GM19468 (cell line): ENCODE measurements at regions not wholly inside any gene's neighbourhood (a gene's known extent, or its start where the extent isn't known, plus 50 kb on each side); places are given as distances from the start of the nearest gene placed in this dataset.

Source experiments
- ATAC-seq: cut with Tn5 transposase; IDR thresholded peaks from one replicate; pipeline ENCODE4 v1.9.1; 2021; ENCODE audit warnings: mild to moderate bottlenecking, moderate library complexity, moderate number of reproducible peaks; ENCODE audit not compliant: unreplicated experiment; ENCODE audit errors: extremely low read depth

DNA sequence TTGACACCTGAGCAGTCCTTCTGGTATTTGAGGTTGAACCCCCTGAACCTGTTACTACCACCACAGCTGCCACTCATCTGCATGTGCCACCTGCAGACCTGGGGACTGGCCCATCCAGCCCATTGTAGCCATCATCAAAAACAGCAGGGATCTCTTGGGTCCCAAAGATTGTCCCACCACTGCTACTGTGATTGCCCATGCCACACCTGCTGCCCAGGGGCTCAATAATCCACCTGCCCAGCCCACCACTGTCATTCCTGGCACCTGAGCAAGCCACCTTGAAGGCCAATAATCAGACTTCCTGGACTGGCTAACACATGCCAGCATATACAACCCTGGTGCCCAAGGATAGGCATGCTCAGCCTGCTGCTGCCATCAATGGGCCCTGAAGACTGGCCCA is 327.6 kb downstream of the CYRIA start:
- no peak for ATAC-seq

DNA sequence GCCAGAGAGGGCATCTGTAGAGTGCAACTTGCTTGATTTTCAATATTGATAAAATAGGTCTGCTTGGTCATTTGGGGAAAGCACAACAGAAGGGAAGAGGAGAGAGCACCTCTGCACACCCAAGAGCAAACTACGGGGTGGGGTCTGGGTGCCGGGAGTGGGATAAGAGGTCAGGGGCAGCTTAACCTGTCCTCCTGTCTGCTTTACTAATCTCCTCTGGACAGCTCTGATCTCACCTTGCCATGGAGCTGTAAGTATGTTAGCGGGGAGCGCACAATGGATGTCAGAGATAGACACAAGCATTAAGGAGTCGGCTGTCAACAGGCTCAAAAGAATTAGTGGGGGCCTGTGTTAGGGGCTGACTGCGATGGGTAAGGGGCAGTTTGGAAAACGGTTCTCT is 328.7 kb downstream of the CYRIA start:
- ATAC-seq = no peak

DNA sequence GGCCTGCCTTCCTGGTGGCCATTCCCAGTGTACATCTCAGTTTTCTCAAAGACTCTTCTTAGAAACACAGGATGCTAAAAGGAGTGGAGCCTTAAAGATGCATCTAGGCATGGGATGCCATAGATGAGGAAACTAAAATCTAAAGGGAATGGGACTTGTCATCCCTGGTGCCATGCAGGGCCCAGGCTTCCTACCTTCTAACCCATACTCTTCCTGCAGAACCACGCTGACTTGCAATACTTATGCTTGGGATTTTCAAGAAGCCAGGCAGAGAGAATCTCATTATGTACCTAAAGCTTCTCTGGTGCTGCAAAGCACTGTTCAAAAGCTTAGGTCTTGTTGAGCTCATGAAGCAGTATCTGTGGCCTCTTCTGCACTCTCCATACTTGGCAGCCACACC is 329.1 kb downstream of the CYRIA start:
- ATAC-seq = no peak

DNA sequence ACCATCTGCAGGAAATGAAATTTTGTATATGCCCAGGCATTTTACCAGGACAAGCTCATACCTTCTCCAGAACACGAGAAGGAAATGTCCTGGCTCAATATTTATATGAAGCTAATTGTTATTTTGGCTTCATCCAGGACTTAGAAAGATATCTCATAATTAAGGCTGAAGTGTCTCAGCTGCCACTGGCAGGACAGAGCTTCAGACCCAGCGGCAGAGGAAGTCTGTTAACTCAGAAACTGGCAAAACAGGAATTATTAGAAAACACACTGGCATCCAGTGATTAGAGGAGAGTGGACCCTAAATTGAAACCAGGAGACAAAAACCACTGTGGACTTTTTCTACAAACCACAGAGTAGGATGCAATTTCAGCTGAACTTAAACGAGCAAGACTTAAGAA is 329.7 kb downstream of the CYRIA start:
- no peak for ATAC-seq

DNA sequence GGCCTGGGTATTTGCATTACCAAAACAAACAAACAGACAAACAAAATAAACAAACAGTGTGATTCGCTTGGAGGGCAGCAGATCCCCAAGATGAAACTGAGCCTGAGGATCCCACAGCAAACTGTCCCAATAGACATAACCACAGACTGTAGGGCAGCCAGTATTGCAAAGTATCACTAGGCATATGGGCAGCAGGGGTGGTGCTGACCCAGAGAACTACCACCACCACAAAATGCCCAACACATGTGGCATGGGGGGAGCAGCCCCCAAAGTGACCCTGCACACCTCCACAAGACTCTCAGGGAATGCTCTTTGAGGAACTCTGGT is 330.1 kb downstream of the CYRIA start:
- no peak for ATAC-seq

DNA sequence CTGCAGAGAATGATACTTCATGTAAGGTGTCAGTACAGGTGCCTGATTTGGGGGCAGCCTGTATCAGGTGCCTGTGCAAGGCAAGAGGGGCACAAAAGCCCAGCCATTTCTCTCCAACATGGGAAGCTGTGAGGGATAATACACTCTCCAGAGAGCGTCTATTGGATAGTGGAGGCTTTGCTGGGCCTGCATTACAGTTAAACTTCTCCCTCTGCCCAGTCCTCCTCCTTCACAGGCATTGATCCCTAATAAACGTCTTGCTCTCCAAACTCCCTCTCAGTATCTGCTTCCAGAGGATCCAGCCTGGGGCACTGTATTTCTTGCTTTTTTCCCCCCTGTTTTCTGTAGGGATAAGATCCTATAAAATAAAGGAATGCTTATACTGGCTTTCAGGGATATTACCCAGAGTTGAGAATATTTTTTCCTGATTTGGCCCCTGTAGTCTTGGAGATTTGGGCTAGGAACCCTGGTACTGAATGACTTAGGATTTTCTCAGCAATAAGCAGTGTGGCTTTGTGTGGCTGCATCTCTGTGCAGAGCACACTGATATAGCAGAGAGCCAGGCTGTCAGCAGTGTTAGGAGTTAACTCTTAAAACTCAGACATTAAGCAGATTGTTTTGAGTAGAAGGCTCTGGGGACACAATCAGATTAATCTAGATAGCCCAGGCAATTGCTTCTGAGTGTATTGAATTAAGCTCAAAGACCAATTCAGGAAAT is 330.6 kb downstream of the CYRIA start:
- ATAC-seq = no peak

DNA sequence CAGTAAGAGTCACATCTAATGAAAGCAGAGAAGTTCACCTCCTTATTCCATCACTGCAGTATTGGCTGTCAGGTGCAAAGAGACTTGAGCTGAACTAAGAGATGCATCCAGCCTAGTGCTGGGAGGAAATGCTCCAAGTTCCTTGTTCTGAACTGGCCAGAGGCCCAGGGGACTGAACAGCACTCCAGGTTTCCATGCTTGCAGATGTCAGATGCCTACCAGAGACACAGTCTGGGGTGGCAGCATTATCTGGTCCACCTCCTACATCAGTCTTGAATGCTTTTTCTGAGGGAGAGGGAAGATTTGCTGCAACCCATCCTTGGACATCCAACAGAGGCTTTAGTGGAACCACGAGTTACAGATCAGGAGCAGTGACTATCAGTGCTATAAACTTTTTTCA is 331.3 kb downstream of the CYRIA start:
- no peak for ATAC-seq

DNA sequence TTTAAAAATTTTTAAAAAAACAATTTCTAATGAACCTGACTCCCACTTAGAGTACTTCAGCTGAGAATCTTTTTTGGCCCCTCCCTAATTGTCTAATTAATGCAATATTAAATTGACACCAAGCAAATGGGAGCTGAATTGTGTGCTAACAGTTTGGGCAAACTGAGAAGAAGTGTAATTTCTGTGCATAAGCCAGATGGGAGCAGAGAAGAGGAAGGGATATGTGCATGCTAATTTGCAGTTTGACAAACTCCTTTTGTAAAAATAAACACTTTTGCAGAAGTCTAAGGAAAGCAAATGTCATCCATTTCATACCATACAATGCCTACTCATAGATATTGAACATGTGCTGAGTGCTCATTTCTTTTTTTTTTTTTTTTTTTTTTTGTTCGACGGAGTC is 332.0 kb downstream of the CYRIA start:
- no peak for ATAC-seq

DNA sequence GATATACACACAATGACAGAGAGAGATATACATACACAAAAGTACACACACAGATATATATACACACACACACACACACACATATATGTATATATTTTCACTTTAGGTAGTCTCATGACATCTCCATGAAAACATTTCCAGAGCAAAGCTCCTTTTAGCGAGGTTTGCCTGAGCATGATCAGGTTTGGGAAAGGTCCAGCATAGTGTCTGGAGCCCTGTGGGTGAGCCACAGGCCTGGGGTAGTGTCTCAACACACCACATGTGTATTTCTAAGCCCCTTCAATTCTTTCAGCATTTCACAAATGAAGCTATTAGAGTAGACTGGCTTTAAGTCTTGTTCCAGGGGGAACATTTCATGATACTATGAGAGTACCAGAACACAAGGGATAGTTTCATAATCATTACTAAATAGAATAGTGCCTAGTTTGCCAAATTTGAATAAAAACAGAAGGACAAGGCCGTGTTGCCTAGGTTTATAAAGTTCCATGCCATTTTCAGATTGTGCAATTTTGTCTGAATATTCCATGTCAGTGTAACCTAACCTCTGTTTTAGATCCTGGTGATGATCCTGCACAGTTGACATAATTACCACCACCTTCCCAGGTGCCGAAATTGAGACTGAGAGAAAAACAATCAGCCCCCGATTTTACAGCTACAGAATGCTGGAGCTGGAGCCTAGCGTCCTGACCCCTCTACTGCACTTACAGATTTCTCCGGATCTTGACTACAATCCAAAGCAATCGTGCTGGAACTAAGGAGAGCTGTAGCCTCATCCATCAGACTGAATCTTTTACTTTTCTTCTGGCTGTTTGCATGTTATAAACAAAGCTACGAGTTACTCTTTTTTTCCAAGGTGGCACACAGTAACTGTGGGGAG is 332.7 kb downstream of the CYRIA start:
- ATAC-seq = no peak

DNA sequence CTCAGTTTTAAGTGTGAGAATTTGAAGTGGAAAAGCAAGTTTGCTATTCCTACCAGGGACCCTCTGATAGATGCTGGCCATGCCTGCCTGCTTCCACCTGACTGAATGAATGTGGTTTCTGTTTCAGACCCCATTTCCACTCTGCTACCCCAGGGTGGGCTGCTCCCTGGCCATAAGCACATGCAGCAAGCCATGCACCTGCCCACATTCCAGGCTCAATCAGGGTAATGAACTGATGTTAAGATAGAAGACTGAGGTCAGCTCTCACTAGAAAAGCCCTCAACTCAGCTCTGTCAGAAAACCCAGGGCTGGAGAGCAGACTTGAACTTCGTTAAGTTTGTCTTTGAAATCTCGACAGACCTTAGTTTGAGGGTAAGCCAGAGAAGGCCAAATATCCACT is 333.9 kb downstream of the CYRIA start:
- no peak for ATAC-seq

DNA sequence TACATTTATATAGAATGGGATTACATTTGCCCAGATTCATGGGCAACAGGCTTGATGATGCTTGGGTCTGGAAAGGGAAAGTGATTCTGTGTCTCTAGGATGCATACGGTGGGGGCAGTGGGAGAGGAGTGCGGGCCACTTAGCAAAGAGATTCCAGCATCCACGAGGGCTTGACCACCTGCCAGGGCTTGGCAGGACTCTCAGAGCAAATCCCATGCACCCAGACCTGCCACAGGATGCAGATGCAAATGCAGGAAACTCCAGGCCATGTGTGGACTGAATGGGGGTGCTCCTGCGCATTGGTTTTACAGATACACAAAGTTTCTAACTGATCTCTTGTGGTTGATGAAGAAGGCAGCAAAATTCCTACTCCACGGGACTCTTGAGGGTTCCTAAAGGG is 334.7 kb downstream of the CYRIA start:
- no peak for ATAC-seq

DNA sequence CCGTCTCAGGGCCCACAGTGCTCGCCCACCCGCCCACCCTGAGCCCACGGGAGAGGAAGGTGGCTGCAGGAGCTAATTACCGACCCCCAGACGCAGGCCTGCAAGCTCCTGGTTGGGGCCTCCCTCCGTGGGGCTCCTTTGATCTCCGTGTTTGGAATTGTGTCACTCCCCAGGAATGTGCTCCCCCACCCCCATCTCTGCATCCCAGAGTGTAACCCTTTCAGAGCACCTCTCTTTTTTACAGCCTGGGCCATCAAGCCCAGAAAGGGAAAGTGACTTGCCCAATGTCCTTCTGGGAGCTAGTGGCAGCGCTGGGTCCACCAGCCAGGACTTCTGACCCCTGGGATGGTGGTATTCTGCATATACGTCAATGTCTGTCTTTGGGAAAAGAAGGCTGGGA is 335.1 kb downstream of the CYRIA start:
- ATAC-seq = no peak

DNA sequence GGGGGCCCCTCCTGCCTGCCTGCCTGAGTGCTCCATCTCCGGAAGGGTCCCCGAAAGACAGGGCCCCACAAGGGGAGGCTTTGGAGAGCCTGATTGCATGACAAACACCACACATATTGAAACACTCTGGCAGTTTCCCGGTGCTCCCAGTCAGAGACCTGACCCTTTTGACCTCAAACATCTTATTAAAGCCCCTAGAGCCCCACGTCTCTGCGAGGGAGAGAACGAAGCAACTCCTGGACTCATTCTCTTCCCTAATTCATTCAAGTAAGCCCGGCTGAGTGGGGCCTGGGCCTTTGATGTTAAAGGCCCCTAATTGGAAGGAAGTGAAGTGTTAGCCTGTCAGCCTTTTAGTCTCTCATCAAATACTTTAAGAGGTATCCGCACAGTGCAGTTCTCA is 335.6 kb downstream of the CYRIA start:
- no peak for ATAC-seq

DNA sequence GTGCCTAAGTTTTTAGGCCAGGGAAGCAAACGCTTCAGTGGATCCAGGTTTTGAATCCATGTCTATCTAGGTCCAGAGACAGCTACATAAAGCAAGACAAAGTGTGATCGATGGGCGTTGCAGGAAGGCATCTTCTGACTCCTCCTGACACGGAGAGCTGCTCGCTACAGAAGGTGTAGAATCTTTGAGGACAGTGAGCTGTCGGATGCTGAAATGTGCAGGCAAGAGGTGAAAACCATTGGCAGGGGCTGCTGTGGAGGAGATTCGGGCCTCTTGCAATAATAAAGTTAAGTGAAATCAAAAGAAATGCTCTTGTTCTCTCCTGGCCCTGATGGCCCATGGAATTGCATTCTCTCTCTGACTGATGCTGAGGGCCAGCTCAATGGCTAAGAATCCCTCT is 336.2 kb downstream of the CYRIA start:
- ATAC-seq = no peak

DNA sequence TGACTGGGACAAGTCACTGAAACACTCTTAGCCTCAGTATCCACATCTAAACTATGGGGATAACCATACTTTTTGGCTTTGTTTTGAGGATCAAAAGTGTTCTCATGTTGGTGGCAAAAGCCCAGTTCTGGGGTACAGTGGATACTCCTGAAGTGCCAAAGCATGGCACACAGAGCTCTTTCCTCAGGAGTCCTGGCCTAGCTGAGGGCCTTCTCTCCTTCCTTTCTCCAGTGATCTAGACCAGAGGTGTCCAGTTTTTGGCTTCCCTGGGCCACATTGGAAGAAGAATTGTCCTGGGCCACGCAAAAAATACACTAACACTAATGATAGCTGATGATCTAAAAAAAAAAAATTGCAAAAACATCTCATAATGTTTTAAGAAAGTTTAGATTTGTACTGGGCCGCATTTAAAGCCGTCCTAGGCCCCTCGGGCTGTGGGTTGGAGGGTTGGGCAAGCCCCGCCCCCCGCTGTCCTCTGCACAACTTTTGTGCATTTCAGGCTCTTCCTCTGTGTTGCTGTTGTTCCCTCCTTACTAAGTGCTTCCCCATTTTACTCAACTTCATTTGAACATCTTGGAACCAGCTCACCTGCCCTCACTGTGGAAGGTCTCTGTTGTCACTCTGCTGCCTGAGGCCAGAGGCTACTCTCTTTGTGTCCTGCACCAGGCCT is 337.0 kb downstream of the CYRIA start:
- no peak for ATAC-seq

DNA sequence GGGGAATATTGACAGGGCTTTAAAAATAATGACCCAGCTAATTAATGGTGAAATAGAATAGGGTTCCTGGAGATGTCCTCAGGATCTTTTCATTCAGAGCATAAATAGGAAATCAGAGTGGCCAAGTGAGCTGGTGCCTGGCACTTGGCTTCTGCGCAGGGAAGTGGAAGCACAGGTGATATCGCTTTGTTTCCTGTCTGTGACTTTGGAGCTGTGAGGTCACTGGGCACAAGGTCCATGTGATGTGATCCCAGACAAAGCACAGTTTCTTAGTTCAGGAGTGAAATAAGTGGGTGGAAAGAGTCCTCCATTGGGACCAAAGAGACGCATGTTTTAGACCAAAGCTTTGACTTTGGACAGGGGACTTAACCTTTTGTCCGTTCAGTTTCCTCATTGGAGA is 338.3 kb downstream of the CYRIA start:
- no peak for ATAC-seq

DNA sequence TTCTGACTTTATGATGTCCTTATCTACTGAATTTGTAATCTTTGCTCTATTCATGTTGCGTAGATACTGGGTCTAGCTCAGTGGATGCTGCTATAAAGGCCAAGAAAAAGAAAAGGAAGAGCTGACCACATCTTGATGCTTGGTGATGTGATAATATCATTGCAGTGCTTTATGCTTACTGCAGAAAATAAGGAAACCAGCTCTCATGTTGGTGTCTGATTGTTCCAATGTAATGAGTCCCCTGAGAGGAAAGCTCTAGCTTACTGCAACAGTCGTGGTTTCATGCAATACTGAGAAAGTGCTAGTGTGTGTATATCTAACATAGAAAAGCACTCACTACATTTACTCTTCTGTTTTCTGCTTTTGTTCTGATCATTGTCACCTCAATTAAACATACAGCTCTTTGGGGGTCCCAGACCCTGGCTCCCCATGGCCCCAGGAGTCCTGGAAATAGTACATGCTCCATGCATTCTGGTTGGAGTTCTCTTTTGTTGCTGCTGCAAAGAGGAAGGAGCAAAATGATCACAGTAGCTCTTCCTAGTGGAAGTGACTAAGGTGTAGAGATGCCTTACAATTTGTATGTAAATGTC is 338.8 kb downstream of the CYRIA start:
- no peak for ATAC-seq

DNA sequence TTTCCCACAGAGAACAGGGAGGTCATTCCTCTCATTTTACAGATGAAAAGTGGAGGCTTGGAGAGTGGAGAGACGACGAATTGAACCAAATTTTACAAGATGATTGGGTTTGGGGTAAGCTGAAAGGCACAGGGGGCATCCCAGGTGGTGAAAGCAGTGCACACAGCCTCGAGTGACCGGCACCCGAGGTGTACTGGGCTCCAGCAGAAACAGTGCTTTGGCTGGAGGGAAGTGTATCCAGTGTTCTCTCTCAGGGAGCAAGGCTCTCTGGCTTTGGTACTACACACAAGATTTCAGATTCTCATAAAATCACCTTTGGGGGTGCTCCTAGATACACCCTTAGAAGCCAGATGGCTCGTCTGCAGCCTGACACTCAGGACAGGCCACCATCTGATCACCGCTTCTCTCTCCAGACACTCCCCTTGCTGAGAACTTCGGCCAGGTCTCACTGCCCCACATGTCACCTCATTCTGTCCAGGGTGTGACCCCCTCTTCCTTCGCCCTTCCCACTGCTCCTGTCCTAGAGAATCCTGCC is 339.6 kb downstream of the CYRIA start:
- no peak for ATAC-seq

DNA sequence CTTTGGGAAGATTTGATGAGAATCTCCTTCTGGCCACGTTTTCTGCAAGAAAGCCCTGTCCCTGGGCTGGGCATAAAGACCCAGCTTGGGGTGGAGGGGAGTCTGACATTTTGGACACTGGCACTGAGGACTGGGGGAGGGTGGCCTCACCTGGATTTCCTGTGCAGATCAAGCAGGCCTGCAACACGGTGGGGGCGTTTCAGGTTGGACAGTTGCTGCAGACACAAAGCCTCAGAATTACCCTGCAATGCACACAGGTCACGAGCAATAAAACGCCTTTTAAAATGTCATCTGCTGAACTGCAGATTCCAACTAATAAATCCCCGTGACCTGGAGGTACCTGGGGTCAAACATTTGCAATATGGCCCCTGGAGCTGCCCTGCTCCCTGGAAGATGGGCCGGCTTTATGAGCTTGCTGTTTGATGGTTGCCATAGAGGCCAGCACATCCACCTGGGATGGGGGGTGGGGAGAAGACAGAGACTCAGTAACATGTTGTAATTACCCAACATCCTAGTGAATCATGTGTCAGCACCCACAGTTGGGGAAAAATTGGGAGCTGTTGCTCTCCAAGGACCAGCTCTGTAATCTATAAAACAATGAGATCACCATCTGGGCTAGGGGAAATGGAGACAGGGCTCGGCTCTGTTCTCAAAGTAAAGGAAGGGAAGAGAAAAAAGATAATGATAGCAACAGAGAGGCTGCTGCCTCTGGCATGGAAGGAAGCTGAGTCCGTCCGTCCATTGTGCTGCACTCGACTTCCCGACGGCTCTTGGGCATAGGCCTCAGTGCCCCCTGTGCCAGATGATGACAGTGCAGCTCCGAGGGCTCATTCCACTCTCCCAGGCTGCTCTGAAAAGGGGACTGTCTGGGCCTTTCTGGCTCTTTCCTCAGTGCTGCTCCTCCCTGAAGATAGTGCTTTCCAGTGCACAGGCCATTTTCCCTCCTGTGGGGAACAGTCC is 340.3 kb downstream of the CYRIA start:
- ATAC-seq = no peak

DNA sequence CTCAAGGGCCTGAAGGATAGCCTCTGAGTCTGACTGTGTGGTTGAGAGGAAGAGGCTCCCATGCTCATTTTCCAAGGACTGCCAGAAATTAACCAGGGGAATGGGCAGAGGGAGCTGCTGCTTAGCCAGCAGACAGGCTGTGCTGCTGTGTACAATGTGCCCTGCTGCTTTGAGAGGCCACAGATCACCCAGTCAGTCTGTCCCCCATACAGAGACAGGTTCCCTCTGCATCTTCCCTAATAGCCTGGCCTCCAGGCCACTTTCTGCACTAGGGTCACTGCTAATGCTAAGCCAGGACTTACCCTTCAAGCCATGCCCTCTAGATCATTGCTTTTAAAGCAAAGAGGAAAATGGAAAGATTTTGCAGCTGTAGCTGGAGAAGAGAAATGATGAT is 341.1 kb downstream of the CYRIA start:
- ATAC-seq = no peak
